ENCODE measurements at regions not wholly inside any gene's neighbourhood (a gene's known extent, or its start where the extent isn't known, plus 50 kb on each side); places are given as distances from the start of the nearest gene placed in this dataset.
A peak's percentile ranks its signal among the peaks of the same experiment; 100 is the strongest.

DNA sequence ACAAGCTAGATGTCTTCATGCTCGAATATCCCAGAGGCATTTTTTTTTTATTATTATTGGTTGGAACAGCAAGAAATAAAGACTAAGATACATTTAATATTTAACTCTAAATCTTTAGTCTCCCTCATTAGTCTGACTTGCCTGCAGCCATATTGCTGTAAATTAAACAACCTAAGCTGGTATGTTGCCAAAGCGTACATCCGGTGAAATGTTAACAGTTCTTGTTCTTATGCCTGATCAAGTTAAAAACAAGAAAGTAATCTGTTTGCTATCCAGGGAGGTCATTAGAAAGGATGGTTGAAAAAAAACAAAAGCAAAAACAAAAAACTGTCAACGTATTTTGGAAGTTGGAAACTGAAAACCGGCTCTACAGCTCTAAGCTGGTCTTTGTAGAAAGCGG is 125.9 kb upstream of the NABP1 start:
- WGBS, 2 donors, result 16 to 18% methylated on average over 6 of the region's 6 CpGs
- no peaks in the 10 kb centered on the region for H3K4me1 ChIP-seq
- TF ChIP-seq, protein P1, sequence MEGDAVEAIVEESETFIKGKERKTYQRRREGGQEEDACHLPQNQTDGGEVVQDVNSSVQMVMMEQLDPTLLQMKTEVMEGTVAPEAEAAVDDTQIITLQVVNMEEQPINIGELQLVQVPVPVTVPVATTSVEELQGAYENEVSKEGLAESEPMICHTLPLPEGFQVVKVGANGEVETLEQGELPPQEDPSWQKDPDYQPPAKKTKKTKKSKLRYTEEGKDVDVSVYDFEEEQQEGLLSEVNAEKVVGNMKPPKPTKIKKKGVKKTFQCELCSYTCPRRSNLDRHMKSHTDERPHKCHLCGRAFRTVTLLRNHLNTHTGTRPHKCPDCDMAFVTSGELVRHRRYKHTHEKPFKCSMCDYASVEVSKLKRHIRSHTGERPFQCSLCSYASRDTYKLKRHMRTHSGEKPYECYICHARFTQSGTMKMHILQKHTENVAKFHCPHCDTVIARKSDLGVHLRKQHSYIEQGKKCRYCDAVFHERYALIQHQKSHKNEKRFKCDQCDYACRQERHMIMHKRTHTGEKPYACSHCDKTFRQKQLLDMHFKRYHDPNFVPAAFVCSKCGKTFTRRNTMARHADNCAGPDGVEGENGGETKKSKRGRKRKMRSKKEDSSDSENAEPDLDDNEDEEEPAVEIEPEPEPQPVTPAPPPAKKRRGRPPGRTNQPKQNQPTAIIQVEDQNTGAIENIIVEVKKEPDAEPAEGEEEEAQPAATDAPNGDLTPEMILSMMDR (IDR thresholded peaks at IDR 0.05), result no peak
- H3K9me3 ChIP-seq, result no peaks in the 10 kb centered on the region
- intact Hi-C loops (cut with DNase I), result loop anchor here in 1 of 3 donors (10.0 kb wide), 1 partner anchor 613 kb away; no protein-coding TSS in a partner anchor
- FAIRE-seq (no peak), ATAC-seq (peak in 1 of 4 donors; percentile 8), DNase-seq (no peak)
- no peak overlapping the region for H3K27ac ChIP-seq
- peak overlapping the region in 1 of 4 donors; percentile 4 for H3K4me3 ChIP-seq
- H3K27me3 ChIP-seq, result peaks cover 0 to 4% (median 0%) of the 10 kb centered on the region in 4 donors
- H3K36me3 ChIP-seq, result no peaks in the 10 kb centered on the region

DNA sequence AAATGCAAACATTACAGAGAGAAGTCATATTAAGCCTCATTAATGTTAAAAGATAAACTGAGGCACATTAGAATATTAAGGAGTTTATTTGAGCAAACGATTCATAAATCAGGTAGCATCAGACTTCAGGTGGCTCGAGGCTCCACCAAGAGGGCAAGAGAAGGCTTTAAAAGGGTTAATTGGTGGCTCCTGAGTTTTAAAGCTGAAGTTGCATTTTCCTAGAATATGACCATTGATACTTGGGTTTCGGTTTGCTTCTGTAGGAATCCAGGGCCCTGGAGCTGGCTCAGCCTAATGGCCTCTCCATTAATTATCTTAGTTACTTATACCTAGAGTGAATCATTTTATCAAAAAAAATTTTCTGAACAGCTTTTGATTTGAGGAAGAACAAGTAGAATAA is 123.7 kb upstream of the NABP1 start:
- ATAC-seq, result no peak
- Histone ChIP-seq H3K27ac (no peak overlapping the region), H3K4me3 (no peak overlapping the region), H3K36me3 (no peaks in the 10 kb centered on the region), H3K9me3 (no peaks in the 10 kb centered on the region), H3K27me3 (peaks cover 0 to 4% (median 0%) of the 10 kb centered on the region in 4 donors), H3K4me1 (no peaks in the 10 kb centered on the region)
- intact Hi-C loops (cut with DNase I), result loop anchor here in 1 of 3 donors (10.0 kb wide), 1 partner anchor 611 kb away; no protein-coding TSS in a partner anchor
- no peak for DNase-seq
- 59 to 72% methylated on average over 3 of the region's 3 CpGs for WGBS, 2 donors
- TF ChIP-seq, protein P1 (IDR thresholded peaks at IDR 0.05), result no peak
- no peak for FAIRE-seq

DNA sequence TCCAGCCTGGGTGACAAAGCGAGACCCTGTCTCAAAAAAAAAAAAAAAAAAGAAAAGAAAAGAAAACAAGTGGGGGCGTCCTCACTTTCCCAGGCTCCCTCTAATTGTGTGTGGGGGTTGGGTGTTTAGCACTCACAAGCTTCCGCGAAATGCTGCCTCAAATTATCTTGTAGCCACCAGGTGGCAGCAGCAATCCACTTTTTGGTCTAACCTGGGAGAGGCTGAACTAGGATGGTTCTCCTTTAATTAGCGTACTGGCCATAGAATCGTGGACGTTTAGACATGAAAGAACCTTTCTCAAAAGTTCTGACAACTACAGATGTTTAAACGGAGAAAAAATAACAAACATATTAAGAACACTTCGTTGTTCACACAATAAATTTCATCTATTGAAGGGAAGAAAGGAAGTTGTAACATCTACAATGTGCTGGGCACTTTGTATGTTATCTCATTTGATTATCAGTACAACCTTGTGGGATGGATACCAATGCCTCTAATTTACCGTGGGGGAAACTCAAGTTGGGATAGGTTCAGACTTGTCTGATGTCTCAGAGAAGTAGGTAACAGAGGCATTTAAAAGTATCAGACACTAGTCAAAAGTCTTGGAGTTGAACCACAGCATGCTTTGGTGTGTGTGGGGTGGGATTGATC is 122.7 kb upstream of the NABP1 start:
- Histone ChIP-seq H3K4me1 (no peaks in the 10 kb centered on the region), H3K27ac (no peak overlapping the region), H3K4me3 (no peak overlapping the region), H3K27me3 (peaks cover 0 to 4% (median 0%) of the 10 kb centered on the region in 4 donors), H3K36me3 (no peaks in the 10 kb centered on the region), H3K9me3 (no peaks in the 10 kb centered on the region)
- FAIRE-seq (peak; percentile 66), DNase-seq (peak; percentile 72 to 86 (median 78)), ATAC-seq (peak; percentile 92 to 100 (median 98))
- intact Hi-C loops (cut with DNase I), result loop anchor here in 1 of 3 donors (5.0 to 10.0 kb wide), 2 partner anchors 127 to 610 kb away; no protein-coding TSS in a partner anchor
- WGBS, 2 donors, result 2% methylated on average over 10 of the region's 10 CpGs
- TF ChIP-seq, protein P1 (IDR thresholded peaks at IDR 0.05), result peak; percentile 40 to 67 (median 50)

DNA sequence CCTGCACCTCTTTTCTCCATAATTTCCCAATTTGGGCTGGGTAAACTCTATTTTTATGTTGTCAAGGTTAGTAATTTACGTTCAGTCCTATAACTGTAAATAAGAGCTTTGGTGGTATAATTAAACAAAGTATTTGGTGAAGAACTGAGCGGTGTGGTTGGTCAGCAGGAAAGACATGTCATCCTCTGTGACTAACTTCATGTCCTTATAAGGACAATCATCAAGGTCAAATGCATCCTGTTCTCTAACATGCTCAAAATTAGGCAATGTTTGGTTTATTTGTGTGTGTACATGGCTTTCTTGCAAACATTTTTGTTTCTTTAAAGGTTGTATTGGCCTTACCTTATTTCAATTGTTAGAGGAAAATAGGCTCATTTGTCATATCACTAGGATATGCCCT is 121.5 kb upstream of the NABP1 start:
- no peaks in the 10 kb centered on the region for H3K36me3 ChIP-seq
- TF ChIP-seq, protein P1 (IDR thresholded peaks at IDR 0.05), result no peak
- H3K9me3 ChIP-seq, result no peaks in the 10 kb centered on the region
- WGBS, 2 donors, result 56 to 70% methylated on average over 2 of the region's 2 CpGs
- FAIRE-seq (no peak), DNase-seq (no peak), ATAC-seq (no peak)
- peaks cover 0 to 4% (median 0%) of the 10 kb centered on the region in 4 donors for H3K27me3 ChIP-seq
- intact Hi-C loops (cut with DNase I), result loop anchor here in 1 of 3 donors (5.0 to 10.0 kb wide), 2 partner anchors 126 to 608 kb away; no protein-coding TSS in a partner anchor
- H3K27ac ChIP-seq, result no peak overlapping the region
- H3K4me1 ChIP-seq, result no peaks in the 10 kb centered on the region
- no peak overlapping the region for H3K4me3 ChIP-seq

DNA sequence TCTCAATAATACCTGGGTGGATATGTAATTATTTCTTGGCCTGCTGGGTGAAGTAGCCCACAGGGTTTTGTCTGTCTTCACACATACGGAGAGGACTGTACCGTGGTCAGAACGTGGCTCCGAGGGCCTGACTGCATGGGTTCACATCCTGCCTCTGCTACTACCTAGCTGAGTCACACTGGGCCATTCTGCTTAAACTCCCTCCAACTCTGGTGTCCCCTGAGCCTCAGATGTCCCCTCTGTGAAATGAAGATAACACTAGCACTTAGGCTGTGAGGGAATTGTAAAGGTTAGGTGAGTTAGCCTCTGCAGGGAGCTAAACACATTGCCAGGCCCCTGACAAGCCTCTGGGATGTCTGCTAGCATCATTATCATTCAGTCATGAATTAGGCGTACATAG is 120.1 kb upstream of the NABP1 start:
- H3K36me3 ChIP-seq, result no peaks in the 10 kb centered on the region
- FAIRE-seq, result no peak
- intact Hi-C loops (cut with DNase I), result loop anchor here in 1 of 3 donors (5.0 to 10.0 kb wide), 2 partner anchors 124 to 607 kb away; no protein-coding TSS in a partner anchor
- H3K27ac ChIP-seq, result no peak overlapping the region
- H3K27me3 ChIP-seq, result peaks cover 0 to 4% (median 0%) of the 10 kb centered on the region in 4 donors
- TF ChIP-seq, protein P1 (IDR thresholded peaks at IDR 0.05), result no peak
- no peaks in the 10 kb centered on the region for H3K9me3 ChIP-seq
- no peak for ATAC-seq
- DNase-seq, result no peak
- WGBS, 2 donors, result 86 to 92% methylated on average over 5 of the region's 5 CpGs
- no peaks in the 10 kb centered on the region for H3K4me1 ChIP-seq
- H3K4me3 ChIP-seq, result no peak overlapping the region
